RPMI7951 (cell line): ENCODE measurements at regions not wholly inside any gene's neighbourhood (a gene's known extent, or its start where the extent isn't known, plus 50 kb on each side); places are given as distances from the start of the nearest gene placed in this dataset.
"Not testable (repeated sequence)": the region's sequence is repeated elsewhere in the genome, so short reads cannot be mapped to it uniquely, and the experiment has no call there.

Source experiments
- DNase-seq: peaks from one replicate; pipeline ENCODE4 v3.0.0-alpha.2; 2012; ENCODE audit warnings: low read depth

DNA sequence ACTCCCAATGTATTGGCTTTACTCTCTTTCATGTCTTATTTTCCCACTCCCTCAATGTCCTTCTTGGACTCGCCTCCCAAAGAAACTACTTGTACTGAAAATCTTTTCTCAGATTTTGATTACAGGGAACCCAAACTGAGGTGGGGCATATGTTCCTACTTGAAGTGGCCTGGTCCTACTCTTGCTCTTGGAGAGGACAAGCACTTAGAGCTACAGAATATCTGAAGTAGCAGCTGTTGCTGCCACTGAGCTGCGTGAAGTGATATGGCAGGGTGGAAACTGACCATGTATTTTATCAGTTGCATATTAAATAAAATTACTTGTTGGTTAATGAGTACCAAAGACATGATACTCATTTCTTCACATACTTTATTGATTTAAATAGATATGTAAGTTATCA lies 129.5 kb downstream of the TSEN15 start:
- no peak for DNase-seq

DNA sequence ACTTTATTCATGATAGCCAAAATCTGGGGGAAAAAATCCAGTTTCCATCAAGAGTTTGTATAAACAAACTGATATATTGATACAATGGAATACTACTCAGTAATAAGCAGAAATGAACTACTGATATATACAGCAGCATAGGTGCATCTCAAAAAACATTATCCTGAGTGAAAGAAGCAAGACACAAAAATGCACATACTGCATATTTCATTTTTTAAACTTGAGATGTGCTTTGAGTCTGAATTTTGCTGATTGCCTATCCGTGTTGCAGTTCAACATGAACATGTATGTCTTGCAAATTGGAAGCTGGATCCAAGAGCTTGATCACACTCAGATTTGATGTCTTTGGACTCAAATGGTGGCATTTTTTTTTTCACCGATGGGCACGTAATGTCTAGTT lies 132.4 kb downstream of the TSEN15 start:
- DNase-seq, result no peak

DNA sequence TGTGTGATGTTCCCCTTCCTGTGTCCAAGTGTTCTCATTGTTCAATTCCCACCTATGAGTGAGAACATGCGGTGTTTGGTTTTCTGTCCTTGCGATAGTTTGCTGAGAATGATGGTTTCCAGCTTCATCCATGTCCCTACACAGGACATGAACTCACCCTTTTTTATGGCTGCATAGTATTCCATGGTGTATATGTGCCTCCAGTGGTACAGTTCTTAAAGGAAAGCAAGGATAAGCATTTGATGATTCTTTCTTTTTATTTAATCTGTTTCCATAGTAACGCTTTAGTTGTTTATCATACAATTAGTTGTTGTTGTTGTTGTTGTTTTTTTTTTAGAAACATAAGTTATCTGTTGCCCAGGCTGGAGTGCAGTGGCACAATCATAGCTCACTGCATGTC lies 133.1 kb downstream of the TSEN15 start:
- DNase-seq, result not testable (repeated sequence)

DNA sequence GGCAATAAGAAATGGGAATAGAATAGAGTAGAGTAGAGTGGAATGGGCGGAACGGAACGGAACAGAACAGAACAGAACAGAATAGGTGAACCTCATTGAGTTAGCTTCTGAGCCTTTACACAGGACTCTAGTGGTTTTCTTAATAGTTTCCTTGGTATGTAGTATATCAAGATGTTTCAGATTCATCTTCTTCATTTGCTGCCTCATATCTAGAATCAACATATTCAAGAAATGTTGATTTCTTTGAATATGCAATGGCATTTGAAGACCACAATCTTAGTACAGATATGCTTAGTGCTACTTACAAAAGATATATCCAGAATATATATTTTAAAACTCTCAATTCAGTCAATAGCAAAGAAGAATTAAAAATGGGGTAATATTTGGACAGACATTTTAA lies 133.8 kb downstream of the TSEN15 start:
- DNase-seq, result no peak

- DNase-seq, result no peak
These were observed 134.6 kb downstream of the TSEN15 start for GRCh38 chr1:184186167-184186566.

DNA sequence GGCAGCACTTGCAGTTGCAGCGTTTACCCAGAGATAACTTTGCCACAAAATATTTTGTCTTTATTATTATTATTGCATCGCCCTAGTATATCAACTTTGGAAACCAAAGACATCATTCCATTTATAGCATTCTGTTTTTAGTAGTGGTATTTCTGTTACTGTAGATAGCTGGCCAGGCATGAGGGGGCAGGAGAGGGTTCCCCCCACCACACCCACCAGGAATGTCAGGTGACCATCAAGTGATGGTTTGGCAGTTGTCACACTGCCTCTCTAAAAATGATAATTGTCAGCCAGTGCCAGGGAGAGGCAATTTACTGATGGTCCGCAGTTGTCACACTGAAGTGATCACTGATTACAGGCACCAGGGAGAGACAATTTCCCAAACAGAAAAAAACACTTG lies 135.6 kb downstream of the TSEN15 start:
- no peak for DNase-seq

- DNase-seq, result no peak
These were observed 136.5 kb downstream of the TSEN15 start for GRCh38 chr1:184188037-184188436.

DNA sequence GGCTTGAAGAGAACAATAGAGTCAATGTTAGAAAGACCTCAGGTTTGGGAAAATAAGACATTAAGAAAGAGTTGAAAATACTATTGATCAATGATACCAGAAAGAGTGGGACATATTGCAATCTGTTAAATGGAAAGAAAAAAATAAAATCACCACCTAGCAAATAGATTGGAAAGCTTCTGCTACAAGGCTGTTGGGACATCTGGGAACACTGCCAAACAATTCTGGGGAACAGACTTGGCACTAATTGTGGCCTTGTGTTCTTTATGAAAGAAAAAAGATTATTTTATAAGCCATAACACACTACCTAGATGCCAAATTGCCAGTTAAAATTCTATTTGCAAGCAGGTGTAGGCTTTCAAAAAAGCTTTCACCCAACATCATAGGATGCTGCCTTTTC lies 137.8 kb downstream of the TSEN15 start:
- DNase-seq, result no peak

GRCh38 chr1:184190616-184191015 lies 139.1 kb downstream of the TSEN15 start:
- DNase-seq, result no peak

DNA sequence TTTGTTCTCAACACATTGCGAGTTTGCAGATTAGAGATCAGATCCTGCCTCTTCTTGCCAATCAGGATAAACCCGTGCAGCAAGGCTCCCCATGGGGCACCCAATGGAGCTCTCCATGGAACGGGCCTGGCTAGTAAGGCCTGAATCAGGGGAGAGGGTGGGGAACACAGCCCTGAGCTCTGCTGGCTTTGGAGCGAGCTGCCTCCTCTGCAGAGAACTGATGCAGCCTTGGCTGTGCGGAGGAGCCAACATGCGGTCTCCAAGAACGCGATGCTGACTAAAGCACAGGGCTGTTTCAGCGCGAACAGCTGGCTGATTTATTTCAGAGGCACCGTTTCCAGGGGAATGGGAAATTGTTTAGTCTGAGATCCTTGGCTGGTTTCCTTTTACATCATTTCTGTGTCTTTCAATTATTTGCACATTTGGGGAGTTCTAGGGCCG lies 139.7 kb downstream of the TSEN15 start:
- DNase-seq, result no peak

- DNase-seq, result no peak
These were observed 141.3 kb downstream of the TSEN15 start for GRCh38 chr1:184192796-184193195.

DNA sequence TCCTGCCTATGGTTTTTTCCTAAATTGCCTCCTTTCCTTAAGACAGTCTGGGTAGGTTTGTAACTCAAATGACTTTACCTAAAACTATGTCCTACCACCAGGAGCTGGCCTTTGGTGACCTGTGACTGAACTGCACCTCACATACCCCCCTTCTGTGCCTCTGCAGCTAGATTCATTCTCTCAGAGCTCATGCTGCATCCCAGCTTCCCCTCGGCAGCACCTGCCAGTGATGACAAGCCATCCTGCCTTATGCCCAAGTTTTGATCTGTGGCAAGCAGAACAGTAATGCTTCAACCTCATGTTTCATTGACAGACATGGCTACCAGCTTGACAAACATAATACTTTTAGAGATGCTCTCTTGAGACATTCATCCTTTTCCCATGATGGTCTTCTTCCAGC lies 141.9 kb downstream of the TSEN15 start:
- no peak for DNase-seq

DNA sequence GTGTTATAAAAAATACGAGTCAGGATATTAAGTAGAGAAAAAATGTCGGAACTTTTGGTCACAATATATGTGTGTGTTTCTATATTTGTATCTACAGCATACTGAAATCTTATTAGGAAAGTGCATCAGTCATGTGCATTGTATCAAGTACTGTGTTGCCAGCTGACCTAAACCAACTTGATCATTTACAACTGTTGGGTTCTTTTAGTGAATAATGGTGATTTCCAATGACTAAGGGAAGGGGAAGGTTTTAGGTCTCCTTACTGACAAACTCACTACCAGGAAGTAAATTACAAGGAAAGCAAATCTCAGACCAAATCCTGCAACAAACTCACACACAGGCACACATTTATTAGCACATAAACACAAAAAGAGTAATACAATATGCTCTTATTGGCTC lies 142.7 kb downstream of the TSEN15 start:
- DNase-seq, result no peak

- not testable (repeated sequence) for DNase-seq
These were observed 144.2 kb downstream of the TSEN15 start for GRCh38 chr1:184195722-184196121.

DNA sequence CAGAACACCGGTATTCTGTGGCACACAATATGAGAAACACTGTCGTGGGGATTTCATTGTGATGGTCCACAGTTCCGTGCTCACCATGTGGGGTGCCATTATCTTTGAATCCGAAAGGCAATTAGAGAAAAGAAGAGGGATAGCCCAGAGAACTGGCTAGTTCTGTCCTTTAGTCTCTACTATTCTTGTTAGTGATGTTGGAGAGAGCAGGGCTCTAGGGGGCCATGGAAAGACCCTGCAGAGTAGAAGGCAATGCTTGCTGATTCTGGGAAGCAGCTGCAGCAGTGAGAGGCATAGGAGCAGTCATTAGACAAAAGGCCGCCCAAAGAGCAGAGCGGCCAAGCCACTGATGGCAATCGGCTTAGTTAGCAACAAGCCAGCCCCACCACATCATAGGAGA lies 146.3 kb downstream of the TSEN15 start:
- DNase-seq, result no peak

GRCh38 chr1:184199036-184199435 lies 147.5 kb downstream of the TSEN15 start:
- peak; percentile 43 for DNase-seq

GRCh38 chr1:184199438-184200085 lies 148.0 kb downstream of the TSEN15 start:
- DNase-seq, result peak; percentile 1

DNA sequence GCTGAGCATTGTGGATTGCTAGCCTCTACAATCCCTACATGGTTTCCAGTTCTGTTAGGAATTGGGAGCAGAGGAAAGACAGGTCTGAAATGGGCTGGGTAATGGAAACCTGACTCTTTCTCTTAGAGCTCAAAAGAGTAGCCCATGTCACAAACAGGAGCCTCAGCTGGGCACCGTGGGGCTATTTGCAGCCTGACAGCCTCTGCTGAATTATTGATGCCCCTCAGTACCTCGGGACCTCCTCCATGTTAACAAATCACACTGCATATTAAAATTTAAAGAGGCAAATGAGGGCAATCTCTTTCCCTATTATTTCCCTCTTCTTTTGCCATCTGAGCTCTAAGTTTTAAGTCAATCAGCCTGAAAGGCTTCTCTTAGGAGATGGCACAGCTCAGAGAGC lies 157.1 kb downstream of the TSEN15 start:
- no peak for DNase-seq

GRCh38 chr1:184210031-184210430 lies 158.5 kb downstream of the TSEN15 start:
- peak; percentile 70 for DNase-seq

DNA sequence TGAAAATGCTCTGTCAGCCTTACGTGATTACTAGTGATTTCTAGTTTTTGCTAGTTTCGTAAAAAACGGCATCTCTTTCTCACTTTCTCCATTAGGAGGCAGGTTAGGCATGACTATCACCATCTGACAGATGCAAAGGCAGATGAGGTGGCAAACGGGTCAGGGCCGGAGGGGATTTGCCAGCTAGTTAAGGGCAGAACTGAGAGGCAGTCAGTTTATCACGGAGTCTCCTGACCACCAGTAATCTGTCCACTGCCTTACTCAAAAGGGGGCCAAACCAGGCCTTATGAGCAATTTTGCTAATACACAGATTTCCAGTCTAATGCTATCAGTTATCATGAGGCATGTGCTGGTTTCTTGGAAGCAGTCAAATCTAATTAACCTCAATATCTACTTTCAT lies 159.3 kb downstream of the TSEN15 start:
- DNase-seq, result no peak

GRCh38 chr1:184212649-184213314 lies 161.3 kb downstream of the TSEN15 start:
- DNase-seq, result peak; percentile 83

DNA sequence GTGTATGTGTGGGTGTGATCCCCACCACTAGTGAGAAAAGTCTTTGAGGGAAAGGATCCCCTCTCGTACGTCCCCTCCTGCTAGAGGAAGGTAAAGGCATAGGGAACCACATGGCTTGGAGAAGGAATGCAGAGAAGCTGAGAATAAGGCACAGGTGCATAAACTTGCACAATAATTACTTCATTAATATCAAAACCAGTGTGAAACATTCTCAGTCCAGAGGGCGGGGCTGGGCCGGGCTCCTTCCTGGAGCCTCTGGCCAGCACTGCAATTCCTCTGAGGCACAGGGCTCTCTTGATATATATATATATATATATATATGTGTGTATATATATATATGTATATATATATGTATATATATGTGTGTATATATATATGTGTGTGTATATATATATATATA lies 162.6 kb downstream of the TSEN15 start:
- no peak for DNase-seq

DNA sequence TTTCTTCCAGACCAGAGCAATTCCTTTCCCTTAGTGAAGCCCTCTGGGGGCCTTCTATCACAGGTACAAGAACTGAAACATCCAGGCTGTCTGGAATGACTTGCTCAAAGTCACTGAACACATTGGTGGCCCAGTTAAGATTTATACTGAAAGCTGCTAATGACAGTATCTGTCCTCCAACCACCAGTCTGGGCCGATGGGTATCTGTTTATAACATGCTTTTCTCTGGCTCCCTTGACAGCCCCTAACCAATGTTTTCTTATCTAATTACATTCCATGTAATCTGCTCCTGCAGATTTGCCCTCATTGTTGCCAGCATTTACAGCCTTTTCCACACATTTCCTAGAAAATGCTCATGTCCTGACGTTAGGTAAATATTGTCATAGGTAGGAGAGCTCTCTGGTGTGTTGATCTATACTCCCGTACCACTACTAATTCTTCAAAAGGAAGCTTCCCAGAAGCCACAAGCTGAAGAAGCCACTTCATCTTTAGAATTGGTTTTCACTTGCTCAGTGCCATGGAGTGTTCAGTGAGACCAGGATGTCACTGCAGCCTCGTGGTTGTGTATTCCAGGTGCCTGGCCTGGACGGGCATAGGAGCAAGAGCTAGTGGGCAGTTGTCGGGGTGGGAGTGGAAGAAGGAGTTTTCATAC lies 163.9 kb downstream of the TSEN15 start:
- DNase-seq, result no peak
